Trophoblast cell (in vitro differentiated cells and primary cell): ENCODE measurements at regions not wholly inside any gene's neighbourhood (a gene's known extent, or its start where the extent isn't known, plus 50 kb on each side); places are given as distances from the start of the nearest gene placed in this dataset.
"Not testable (repeated sequence)": the region's sequence is repeated elsewhere in the genome, so short reads cannot be mapped to it uniquely, and the experiment has no call there.

Source experiments
- DNase-seq, 2 donors: peaks; one replicate each; pipeline ENCODE4 v3.0.0-alpha.2; 2016
- H2AFZ ChIP-seq: 2 replicates; pipeline ENCODE4 v1.6.1; 2013; ENCODE audit warnings: low read length, moderate library complexity, mild to moderate bottlenecking; ENCODE audit not compliant: insufficient read depth, poor library complexity
- H2AK5ac ChIP-seq: 2 replicates; pipeline ENCODE4 v1.6.1; 2013; ENCODE audit warnings: mild to moderate bottlenecking, low read length
- H2BK120ac ChIP-seq: 2 replicates; pipeline ENCODE4 v1.6.1; 2013; ENCODE audit warnings: low read length, mild to moderate bottlenecking, moderate library complexity; ENCODE audit not compliant: insufficient read depth, poor library complexity
- H2BK12ac ChIP-seq: 2 replicates; pipeline ENCODE4 v1.6.1; 2013; ENCODE audit warnings: mild to moderate bottlenecking, low read length, moderate library complexity
- H2BK5ac ChIP-seq: 2 replicates; pipeline ENCODE4 v1.6.1; 2013; ENCODE audit warnings: low read length, low read depth, moderate library complexity, mild to moderate bottlenecking; ENCODE audit not compliant: poor library complexity
- H3K14ac ChIP-seq: 2 replicates; pipeline ENCODE4 v1.6.1; 2013; ENCODE audit warnings: mild to moderate bottlenecking, low read length
- H3K18ac ChIP-seq: 2 replicates; pipeline ENCODE4 v1.6.1; 2013; ENCODE audit warnings: mild to moderate bottlenecking, low read length
- H3K23ac ChIP-seq: 2 replicates; pipeline ENCODE4 v1.6.1; 2013; ENCODE audit warnings: low read length
- H3K27ac ChIP-seq: 2 replicates; pipeline ENCODE4 v1.5.1; 2013; ENCODE audit warnings: low read depth, mild to moderate bottlenecking, inconsistent platforms, low read length, moderate library complexity
- H3K27me3 ChIP-seq: 2 replicates; pipeline ENCODE4 v1.6.1; 2013; ENCODE audit warnings: inconsistent platforms, mild to moderate bottlenecking, low read length, moderate library complexity; ENCODE audit not compliant: insufficient read depth
- H3K36me3 ChIP-seq, 2 experiments: 1 replicate in 1 of 2; 2 replicates in 1 of 2; pipeline ENCODE4 v1.6.1; 2013; ENCODE audit warnings: low read length in 2 of 2, mild to moderate bottlenecking in 2 of 2, moderate library complexity in 1 of 2; ENCODE audit not compliant: insufficient read depth in 2 of 2, control insufficient read depth in 1 of 2
- H3K4ac ChIP-seq: 2 replicates; pipeline ENCODE4 v1.6.1; 2013; ENCODE audit warnings: low read depth, mild to moderate bottlenecking, low read length, moderate library complexity
- H3K4me1 ChIP-seq, 2 experiments: 1 replicate in 1 of 2; 2 replicates in 1 of 2; pipeline ENCODE4 v1.6.1; 2013; ENCODE audit warnings: low read length in 2 of 2, mild to moderate bottlenecking in 2 of 2, moderate library complexity in 1 of 2; ENCODE audit not compliant: insufficient read depth in 2 of 2, control insufficient read depth in 1 of 2
- H3K4me2 ChIP-seq: 2 replicates; pipeline ENCODE4 v1.6.1; 2013; ENCODE audit warnings: inconsistent platforms, mild to moderate bottlenecking, low read length, moderate library complexity
- H3K4me3 ChIP-seq: 2 replicates; pipeline ENCODE4 v1.5.1; 2013; ENCODE audit warnings: mild to moderate bottlenecking, low read depth, low read length, inconsistent platforms
- H3K79me1 ChIP-seq: one replicate; pipeline ENCODE4 v1.6.1; 2013; ENCODE audit warnings: low read length
- H3K79me2 ChIP-seq: 2 replicates; pipeline ENCODE4 v1.6.1; 2013; ENCODE audit warnings: low read length, mild to moderate bottlenecking; ENCODE audit not compliant: control insufficient read depth, insufficient read depth, poor library complexity
- H3K9ac ChIP-seq: 2 replicates; pipeline ENCODE4 v1.6.1; 2013; ENCODE audit warnings: mild to moderate bottlenecking, low read length
- H3K9me3 ChIP-seq: 2 replicates; pipeline ENCODE4 v1.6.1; 2013; ENCODE audit warnings: low read depth, mild to moderate bottlenecking, control low read depth, inconsistent platforms, low read length; ENCODE audit not compliant: insufficient read depth
- H4K12ac ChIP-seq: 2 replicates; pipeline ENCODE4 v1.6.1; 2013; ENCODE audit warnings: low read depth, mild to moderate bottlenecking, low read length, moderate library complexity
- H4K8ac ChIP-seq: 2 replicates; pipeline ENCODE4 v1.6.1; 2013; ENCODE audit warnings: low read depth, mild to moderate bottlenecking, low read length, moderate library complexity
- H4K91ac ChIP-seq: one replicate; pipeline ENCODE4 v1.6.1; 2013; ENCODE audit warnings: low read depth, mild to moderate bottlenecking, low read length, moderate library complexity
- WGBS: extraction: QIAGEN DNeasy Blood & Tissue Kit; methylation state at CpG from one replicate; pipeline ENCODE4 v1.1.7; 2013; ENCODE audit warnings: missing lambda C conversion rate; ENCODE audit not compliant: insufficient read length, insufficient coverage; ENCODE audit errors: extremely low coverage; 5-methylcytosine and 5-hydroxymethylcytosine counted together

- Histone ChIP-seq H3K27me3 (no peaks in the 10 kb centered on the region), H4K8ac (no peak overlapping the region), H3K79me2 (no peaks in the 10 kb centered on the region), H3K4me1 (no peaks in the 10 kb centered on the region), H3K79me1 (no peaks in the 10 kb centered on the region), H3K9ac (no peak overlapping the region), H3K9me3 (no peaks in the 10 kb centered on the region), H3K36me3 (no peaks in the 10 kb centered on the region), H3K14ac (no peak overlapping the region), H3K23ac (no peak overlapping the region), H4K91ac (no peak overlapping the region), H3K4me3 (no peak overlapping the region), H2AK5ac (no peak overlapping the region), H2BK12ac (no peak overlapping the region), H3K4ac (no peak overlapping the region), H2BK5ac (no peak overlapping the region), H2BK120ac (no peak overlapping the region), H3K18ac (no peak overlapping the region), H4K12ac (no peak overlapping the region), H3K4me2 (no peak overlapping the region), H2AFZ (no peak overlapping the region), H3K27ac (no peak overlapping the region)
- DNase-seq: no peak
- no CpG with 5 or more reads among the region's 1 CpG for WGBS
These were observed 213.5 kb upstream of the PIEZO2 start for GRCh38 chr18:11362856-11363255.

GRCh38 chr18:11361862-11362261, 212.5 kb upstream of the PIEZO2 start:
- H3K4ac ChIP-seq, H3K27me3 ChIP-seq, H3K9ac ChIP-seq, H3K18ac ChIP-seq, H3K79me1 ChIP-seq, H2BK5ac ChIP-seq, H4K12ac ChIP-seq, H4K8ac ChIP-seq, H3K79me2 ChIP-seq, H3K14ac ChIP-seq, H3K4me2 ChIP-seq, H3K4me3 ChIP-seq, H2BK12ac ChIP-seq, H3K9me3 ChIP-seq, H3K4me1 ChIP-seq, H4K91ac ChIP-seq, H3K23ac ChIP-seq, H3K36me3 ChIP-seq, H2AK5ac ChIP-seq, DNase-seq, H2BK120ac ChIP-seq, H3K27ac ChIP-seq, H2AFZ ChIP-seq: not testable (repeated sequence)
- no CpG with 5 or more reads among the region's 6 CpGs for WGBS

- no peaks in the 10 kb centered on the region for H3K79me1 ChIP-seq
- WGBS: no CpG with 5 or more reads among the region's 1 CpG
These were observed 208.3 kb upstream of the PIEZO2 start for GRCh38 chr18:11357678-11358077.

GRCh38 chr18:11344576-11344975, 195.2 kb upstream of the PIEZO2 start:
- not testable (repeated sequence) for H3K79me2 ChIP-seq, H2BK120ac ChIP-seq, H3K27ac ChIP-seq, H2AFZ ChIP-seq, H4K8ac ChIP-seq, H3K4me1 ChIP-seq, H3K4me3 ChIP-seq, H3K4me2 ChIP-seq, H2BK12ac ChIP-seq, H4K91ac ChIP-seq, H4K12ac ChIP-seq, H3K9ac ChIP-seq, H3K23ac ChIP-seq, H3K36me3 ChIP-seq, H2BK5ac ChIP-seq, DNase-seq, H3K79me1 ChIP-seq, H2AK5ac ChIP-seq, H3K27me3 ChIP-seq, H3K14ac ChIP-seq, H3K9me3 ChIP-seq, H3K18ac ChIP-seq, H3K4ac ChIP-seq
- WGBS: no CpG with 5 or more reads among the region's 18 CpGs

More at GRCh38 chr18:11357678-11358077, 208.3 kb upstream of the PIEZO2 start:
- Histone ChIP-seq H3K27me3 (no peaks in the 10 kb centered on the region), H2BK5ac (no peak overlapping the region), H3K9ac (no peak overlapping the region), H3K9me3 (no peaks in the 10 kb centered on the region), H3K79me2 (no peaks in the 10 kb centered on the region), H3K14ac (no peak overlapping the region), H4K91ac (no peak overlapping the region), H3K4ac (no peak overlapping the region), H3K36me3 (no peaks in the 10 kb centered on the region), H2BK12ac (no peak overlapping the region), H3K27ac (no peak overlapping the region), H4K12ac (no peak overlapping the region), H2BK120ac (no peak overlapping the region), H3K4me3 (no peak overlapping the region), H3K18ac (no peak overlapping the region), H3K4me2 (no peak overlapping the region), H3K23ac (no peak overlapping the region), H3K4me1 (no peaks in the 10 kb centered on the region), H2AK5ac (no peak overlapping the region), H4K8ac (no peak overlapping the region), H2AFZ (no peak overlapping the region)
- no peak for DNase-seq
